Neural progenitor cell (in vitro differentiated cells): ENCODE measurements at regions not wholly inside any gene's neighbourhood (a gene's known extent, or its start where the extent isn't known, plus 50 kb on each side); places are given as distances from the start of the nearest gene placed in this dataset.
"Not testable (repeated sequence)": the region's sequence is repeated elsewhere in the genome, so short reads cannot be mapped to it uniquely, and the experiment has no call there.

Experiments
- EZH2 ChIP-seq: fragments of 200-600 bp; sonication (generic); IDR thresholded peaks from 2 replicates; pipeline ENCODE4 v1.6.1; 2017; ENCODE audit warnings: antibody characterized with exemption, mild to moderate bottlenecking, moderate library complexity
- EZH2phosphoT487 ChIP-seq: fragments of 200-600 bp; sonication (generic); IDR thresholded peaks from 2 replicates; pipeline ENCODE4 v1.6.1; 2017; ENCODE audit warnings: antibody characterized with exemption
- TF ChIP-seq, protein P1 (sequence below): fragments of 200-600 bp; sonication (generic); IDR thresholded peaks from 2 replicates; pipeline ENCODE4 v1.5.1; 2017; ENCODE audit warnings: antibody characterized with exemption, mild to moderate bottlenecking

DNA sequence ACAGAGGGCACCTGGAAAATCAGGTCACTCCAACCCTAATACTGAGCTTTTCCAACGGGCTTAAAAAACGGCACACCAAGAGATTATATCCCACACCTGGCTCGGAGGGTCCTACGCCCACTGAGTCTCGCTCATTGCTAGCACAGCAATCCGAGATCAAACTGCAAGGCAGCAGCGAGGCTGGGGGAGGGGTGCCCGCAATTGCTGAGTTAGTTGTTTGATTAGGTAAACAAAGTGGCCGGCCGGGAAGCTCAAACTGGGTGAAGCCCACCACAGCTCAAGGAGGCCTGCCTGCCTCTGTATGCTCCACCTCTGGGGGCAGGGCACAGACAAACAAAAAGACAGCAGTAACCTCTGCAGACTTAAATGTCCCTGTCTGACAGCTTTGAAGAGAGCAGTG lies 108.8 kb upstream of the GRIA1 start:
- TF ChIP-seq, protein P1, sequence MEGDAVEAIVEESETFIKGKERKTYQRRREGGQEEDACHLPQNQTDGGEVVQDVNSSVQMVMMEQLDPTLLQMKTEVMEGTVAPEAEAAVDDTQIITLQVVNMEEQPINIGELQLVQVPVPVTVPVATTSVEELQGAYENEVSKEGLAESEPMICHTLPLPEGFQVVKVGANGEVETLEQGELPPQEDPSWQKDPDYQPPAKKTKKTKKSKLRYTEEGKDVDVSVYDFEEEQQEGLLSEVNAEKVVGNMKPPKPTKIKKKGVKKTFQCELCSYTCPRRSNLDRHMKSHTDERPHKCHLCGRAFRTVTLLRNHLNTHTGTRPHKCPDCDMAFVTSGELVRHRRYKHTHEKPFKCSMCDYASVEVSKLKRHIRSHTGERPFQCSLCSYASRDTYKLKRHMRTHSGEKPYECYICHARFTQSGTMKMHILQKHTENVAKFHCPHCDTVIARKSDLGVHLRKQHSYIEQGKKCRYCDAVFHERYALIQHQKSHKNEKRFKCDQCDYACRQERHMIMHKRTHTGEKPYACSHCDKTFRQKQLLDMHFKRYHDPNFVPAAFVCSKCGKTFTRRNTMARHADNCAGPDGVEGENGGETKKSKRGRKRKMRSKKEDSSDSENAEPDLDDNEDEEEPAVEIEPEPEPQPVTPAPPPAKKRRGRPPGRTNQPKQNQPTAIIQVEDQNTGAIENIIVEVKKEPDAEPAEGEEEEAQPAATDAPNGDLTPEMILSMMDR: not testable (repeated sequence)
- not testable (repeated sequence) for TF ChIP-seq EZH2, EZH2phosphoT487
